AML-193 (cell line): ENCODE measurements at regions not wholly inside any gene's neighbourhood (a gene's known extent, or its start where the extent isn't known, plus 50 kb on each side); places are given as distances from the start of the nearest gene placed in this dataset.

Source experiments
- DNase-seq, 2 experiments: peaks; one replicate each; lab custom pipeline; 2025; lab: John Stamatoyannopoulos, UW

GRCh38 chr3:194973366-194974000 lies 287.8 kb downstream of the FAM43A start:
- DNase-seq: no peak

- DNase-seq: no peak
Observed at GRCh38 chr3:194974468-194975135, 288.9 kb downstream of the FAM43A start.

DNA sequence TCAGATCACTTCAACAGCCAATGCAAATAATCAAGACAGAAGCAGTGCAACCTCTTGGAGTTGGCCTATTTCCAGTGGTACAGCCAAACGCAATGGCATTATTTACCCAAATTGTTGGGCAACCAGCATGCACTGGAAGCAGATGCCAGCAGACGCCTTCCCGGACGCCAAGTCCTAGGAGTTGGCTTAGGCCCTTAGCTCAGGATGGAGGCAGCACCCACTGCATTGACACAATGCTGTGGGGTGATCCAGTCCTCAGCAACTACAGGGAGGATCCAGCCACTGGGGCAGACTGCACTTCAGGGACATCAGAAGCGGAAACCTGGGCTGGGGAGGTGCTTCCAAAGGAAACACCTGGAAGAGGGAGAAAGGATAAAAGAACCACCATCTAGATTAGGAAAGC lies 290.4 kb downstream of the FAM43A start:
- no peak for DNase-seq

GRCh38 chr3:194976874-194977273 lies 291.2 kb downstream of the FAM43A start:
- no peak for DNase-seq

- DNase-seq: no peak
Observed at GRCh38 chr3:194977356-194977755, 291.7 kb downstream of the FAM43A start.

DNA sequence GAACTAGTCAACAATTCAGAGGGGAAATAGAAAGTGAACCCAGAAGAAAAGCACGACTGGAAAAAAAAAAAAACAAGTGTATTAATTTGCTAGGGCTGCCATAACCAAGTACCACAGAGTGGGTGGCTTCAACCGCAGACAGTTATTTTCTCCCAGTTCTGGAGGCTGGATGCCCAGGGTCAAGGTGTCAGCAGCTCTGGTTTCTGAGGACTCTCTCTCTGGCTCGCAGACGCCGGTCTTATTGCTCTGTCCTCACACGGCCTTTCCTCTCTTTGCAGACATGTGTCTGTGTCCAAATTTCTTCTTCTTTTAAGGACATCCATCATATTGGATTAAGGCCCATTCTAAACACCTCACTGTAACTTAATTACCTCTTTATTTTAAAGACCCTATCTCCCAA lies 291.8 kb downstream of the XXYLT1 start:
- DNase-seq: no peak

GRCh38 chr3:194982472-194982871 lies 288.5 kb downstream of the XXYLT1 start:
- DNase-seq: no peak

GRCh38 chr3:194983121-194983520 lies 287.8 kb downstream of the XXYLT1 start:
- no peak for DNase-seq

DNA sequence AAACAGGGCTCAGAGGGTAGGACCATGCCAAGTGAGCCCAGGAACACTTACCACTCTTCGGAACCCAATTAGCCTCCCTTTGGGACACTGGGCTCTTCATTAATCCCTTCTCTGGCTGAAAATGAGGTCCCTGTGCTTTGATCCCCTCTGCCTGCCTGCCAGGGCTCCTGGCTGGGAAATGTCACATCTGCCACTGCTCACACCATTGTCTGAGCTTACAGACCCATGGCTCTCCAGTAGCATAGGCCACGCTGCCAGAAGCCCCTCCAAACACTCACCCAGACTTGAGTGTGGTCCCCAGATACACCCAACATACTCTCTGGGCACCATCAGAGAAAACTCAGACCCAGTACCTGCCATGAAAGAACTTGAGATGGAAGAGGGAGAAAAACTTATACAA lies 287.3 kb downstream of the XXYLT1 start:
- DNase-seq: no peak

GRCh38 chr3:194984066-194984465 lies 286.9 kb downstream of the XXYLT1 start:
- no peak for DNase-seq

GRCh38 chr3:194984622-194985021 lies 286.3 kb downstream of the XXYLT1 start:
- no peak for DNase-seq

- no peak for DNase-seq
Observed at GRCh38 chr3:194985031-194985578, 285.9 kb downstream of the XXYLT1 start.

DNA sequence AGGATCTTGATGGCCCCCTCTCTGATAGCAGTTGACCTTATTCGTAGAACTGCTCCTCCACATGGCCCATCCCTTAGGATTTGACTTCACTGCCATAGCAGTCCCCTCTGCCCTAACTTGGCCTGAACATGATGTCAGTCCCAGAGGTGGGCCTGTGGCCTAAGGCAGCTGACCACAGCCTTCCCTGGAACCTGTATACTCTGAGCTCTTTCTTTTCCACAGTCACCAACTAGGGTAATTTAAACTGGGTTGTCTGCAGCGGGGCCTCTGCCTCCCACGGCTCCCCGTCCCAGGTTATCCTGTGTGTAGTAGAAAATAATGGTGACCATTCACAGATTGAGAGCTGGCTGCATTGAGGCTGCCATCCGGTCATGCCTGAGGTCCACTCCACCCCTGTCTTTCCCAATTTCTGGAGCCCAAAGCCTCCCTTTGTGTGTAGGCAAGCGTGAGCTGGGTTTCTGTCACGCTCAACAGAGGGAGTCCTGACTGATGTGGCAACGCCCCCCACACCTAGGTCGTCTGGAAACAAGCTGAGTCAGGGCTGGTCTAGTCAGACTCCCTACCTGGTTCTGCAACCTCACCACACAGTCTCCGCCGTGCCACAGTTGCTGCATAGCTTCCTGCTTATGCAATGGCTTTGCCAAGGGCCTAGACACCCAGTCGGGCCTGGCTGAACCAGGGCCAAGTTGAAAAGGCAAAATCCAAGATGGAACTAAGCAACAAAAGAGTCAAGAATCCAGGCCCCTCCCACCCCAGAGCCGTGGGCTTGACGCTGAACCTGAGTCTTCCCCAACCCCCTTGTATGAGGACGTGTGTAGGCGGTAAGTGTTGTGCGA lies 284.5 kb downstream of the XXYLT1 start:
- DNase-seq: peak; percentile 97

DNA sequence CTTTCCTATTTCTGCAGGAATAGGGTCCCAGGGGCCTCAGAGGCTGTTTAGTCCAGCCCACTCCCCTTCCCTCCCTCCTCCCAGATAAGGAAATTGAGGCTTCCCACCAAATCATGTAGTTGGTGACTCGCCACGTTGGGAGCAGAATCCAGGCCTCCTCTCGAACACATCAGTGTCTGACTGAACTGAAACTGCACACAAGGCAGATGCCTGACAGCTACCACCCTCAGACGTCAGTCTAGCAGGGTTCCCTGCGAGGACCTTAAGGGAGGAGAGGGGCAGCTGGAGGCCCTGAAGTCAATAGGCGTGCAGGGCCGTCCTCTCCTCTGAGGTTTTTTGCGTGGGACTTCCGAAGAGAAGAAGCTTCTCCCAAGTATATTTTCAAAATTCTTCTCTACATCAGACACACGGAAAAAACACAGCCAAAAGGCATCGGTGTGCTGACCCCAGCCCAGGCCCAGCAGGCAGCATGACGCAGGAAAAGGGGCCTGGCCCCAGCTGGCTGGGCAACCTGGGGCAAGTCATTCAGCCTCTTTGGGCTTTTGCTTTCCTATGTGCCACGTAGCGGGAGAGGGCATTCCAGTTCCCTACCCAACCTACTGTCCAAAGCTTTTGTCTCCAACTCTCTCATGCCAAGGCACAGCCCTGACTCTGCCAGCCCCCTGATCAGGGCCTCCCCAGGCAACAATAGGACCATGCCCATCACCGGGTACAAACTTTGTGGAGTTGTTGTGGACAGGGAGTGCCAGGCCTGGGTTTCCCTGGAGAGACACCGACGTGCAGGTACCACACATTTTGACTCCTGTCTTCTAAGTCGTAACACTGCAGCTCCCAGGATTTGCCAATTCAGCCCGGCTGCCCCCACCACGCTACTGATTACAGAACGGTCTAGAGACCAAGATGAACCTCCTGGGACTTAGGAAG lies 283.1 kb downstream of the XXYLT1 start:
- DNase-seq: no peak

DNA sequence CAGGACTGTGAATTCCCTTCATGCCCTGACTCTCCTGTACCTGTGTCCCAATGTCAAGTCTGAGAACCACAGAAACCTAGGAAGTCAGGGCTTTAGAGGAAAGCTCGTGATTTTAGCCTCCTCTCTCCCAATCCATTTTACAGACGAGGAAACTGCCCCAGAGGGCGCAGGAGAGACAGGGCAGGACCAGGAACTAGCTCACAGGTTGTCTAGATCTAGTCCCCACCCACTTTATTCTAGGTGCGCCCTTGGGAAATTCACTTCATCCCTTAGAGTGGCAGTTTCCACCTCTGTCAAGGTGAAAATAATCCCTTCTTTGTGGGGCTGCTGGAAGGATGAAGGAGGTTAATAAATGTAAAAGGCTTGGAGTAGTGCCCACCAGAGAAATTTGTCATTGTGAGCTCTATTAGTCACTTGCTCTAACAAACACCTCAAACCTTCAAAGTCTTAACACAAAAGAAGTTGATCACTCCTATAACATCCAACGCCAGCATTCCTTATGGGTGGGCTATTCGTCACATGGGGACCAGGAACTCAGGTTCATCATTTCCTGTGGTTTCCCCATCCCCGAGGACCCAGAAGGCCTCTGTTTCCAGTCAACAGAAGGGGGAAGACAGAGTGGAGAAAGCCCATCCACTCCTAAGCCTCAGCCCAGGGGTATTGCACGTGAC lies 282.3 kb downstream of the XXYLT1 start:
- DNase-seq: no peak

GRCh38 chr3:194989241-194989640 lies 281.7 kb downstream of the XXYLT1 start:
- DNase-seq: no peak

- no peak for DNase-seq
Observed at GRCh38 chr3:194990454-194991337, 280.3 kb downstream of the XXYLT1 start.

DNA sequence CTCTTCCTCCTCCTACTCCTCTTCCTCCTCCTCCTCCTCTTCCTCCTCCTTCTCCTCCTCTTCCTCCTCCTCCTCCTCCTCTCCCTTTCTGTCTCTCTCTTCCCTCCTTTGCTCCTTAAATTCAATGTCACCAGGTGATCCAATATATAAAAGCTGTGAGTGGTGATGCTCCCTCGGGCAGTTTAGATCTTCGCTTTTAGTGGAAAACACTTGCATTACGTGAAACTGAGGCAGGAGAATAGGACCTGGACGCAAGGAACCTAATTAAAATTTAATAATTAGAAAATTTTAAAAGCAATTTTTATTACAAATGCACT lies 279.7 kb downstream of the XXYLT1 start:
- DNase-seq: no peak

DNA sequence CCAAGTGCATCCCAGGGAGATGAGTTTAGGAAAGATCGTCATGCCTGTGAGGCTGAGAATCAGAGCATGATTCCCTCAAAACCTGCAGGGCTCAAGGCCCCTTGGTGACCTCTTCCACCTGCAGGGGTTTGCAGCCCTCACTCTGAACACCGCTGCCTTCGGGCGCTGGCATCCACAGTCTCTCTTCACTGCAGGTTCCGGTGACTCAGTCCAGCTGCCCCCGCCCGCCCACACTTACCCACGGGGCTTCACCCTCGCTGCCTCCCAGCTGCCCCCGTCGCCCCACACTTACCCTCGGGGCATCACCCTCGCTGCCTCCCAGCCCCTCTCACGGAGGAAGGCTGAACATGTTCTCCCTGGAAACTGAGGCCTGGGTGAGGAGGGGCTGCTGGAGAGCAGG lies 277.1 kb downstream of the XXYLT1 start:
- DNase-seq: no peak

DNA sequence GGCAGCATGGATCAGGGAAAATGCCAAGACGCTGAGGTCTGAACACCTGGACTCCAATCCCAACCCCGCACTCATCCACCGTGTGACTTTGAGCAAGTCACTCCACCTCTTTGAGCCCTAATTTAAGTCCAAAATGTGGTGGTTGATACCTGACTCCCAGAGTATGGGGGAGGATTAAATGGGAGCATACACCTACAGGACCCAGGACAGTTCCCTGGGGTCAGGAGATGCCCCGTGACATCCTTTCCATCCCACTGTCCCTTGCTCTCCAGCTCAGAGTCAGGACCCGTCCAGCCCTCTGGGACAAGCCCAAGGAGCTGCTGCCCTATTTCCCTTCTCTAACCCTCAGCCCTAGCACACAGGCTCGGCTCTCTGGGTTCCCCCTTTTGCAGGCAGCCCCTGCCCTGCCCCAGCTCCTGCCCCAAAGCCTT lies 276.4 kb downstream of the XXYLT1 start:
- DNase-seq: no peak
